ENCODE measurements at regions not wholly inside any gene's neighbourhood (a gene's known extent, or its start where the extent isn't known, plus 50 kb on each side); places are given as distances from the start of the nearest gene placed in this dataset.

DNA sequence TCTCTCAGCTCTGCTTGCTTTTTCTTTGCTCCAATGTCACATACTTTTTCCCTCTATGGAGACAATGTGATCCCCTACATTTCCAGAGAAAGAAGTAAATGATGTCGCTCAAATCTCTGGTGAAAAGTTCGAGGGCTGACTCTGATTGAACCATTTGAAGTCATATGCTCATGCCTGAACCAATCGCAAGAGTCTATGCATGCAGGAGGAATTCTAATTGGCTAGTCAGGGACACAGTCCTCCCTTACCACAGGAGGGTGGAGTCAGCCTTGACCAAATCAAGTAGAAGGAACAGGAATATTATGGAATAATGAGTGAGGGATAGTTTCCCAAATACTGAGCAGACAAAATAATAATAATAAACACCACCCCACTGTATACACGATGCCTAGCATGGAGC lies 96.8 kb downstream of the PRLHR start:
- Histone ChIP-seq H3K4ac (ENCODE audit: low read depth, low read length) (no peak overlapping the region), H3K27me3 (ENCODE audit: insufficient read depth, low read length) (no peaks in the 10 kb centered on the region), H4K91ac (ENCODE audit: insufficient read length, low read depth, low read length) (no peak overlapping the region), H3K79me2 (ENCODE audit: insufficient read depth, low read length) (no peaks in the 10 kb centered on the region), H3K18ac (ENCODE audit: insufficient read length, low read depth, low read length) (no peak overlapping the region), H3K23me2 (ENCODE audit: insufficient read length, low read depth, low read length, poor library complexity, severe bottlenecking) (no peaks in the 10 kb centered on the region), H3T11ph (ENCODE audit: low read length) (no peak overlapping the region), H2BK12ac (ENCODE audit: insufficient read length, low read depth, low read length) (no peak overlapping the region), H4K5ac (ENCODE audit: insufficient read length, low read depth, low read length) (no peak overlapping the region), H3K56ac (ENCODE audit: insufficient read length, low read depth, low read length) (no peak overlapping the region), H3K9me3 (ENCODE audit: control insufficient read depth, low read depth, low read length) (no peaks in the 10 kb centered on the region), H3K4me2 (ENCODE audit: insufficient read depth, insufficient read length, low read length) (no peak overlapping the region), H2BK120ac (ENCODE audit: low read depth, low read length, poor library complexity, severe bottlenecking) (no peak overlapping the region), H4K20me1 (ENCODE audit: control insufficient read depth, insufficient read depth, insufficient read length) (no peaks in the 10 kb centered on the region), H2AK5ac (ENCODE audit: insufficient read length, low read length) (no peak overlapping the region), H3K14ac (ENCODE audit: insufficient read depth, low read length) (no peak overlapping the region), H2BK15ac (ENCODE audit: low read depth, low read length) (no peak overlapping the region), H4K8ac (replicated peaks; ENCODE audit: insufficient read length, low read depth, low read length) (no peak overlapping the region), H2AFZ (ENCODE audit: low read length) (no peak overlapping the region), H3K4me1 (ENCODE audit: insufficient read depth, low read length) (no peaks in the 10 kb centered on the region), H3K9ac (ENCODE audit: extremely low read depth, insufficient read length, low read length) (no peak overlapping the region), H3K23ac (ENCODE audit: insufficient read length, low read depth, low read length) (no peak overlapping the region), H3K79me1 (ENCODE audit: insufficient read depth, low read depth, low read length, poor library complexity, severe bottlenecking) (no peaks in the 10 kb centered on the region), H2BK20ac (ENCODE audit: low read depth, low read length, poor library complexity, severe bottlenecking) (no peak overlapping the region), H2BK5ac (ENCODE audit: insufficient read length, low read length) (no peak overlapping the region), H3K27ac (ENCODE audit: insufficient read length, low read depth, low read length) (no peak overlapping the region)
- H3K36me3 Mint-ChIP-seq (ENCODE audit: insufficient read depth in 1 of 3, low read depth in 3 of 3): no peaks in the 10 kb centered on the region
- WGBS (ENCODE audit: extremely low coverage, insufficient read length, low lambda C conversion rate): no CpG with 5 or more reads among the region's 4 CpGs
- no peak for DNase-seq
- no peak overlapping the region for H3K27ac Mint-ChIP-seq
- H3K4me1 Mint-ChIP-seq: peaks cover 4 to 10% of the 10 kb centered on the region in 2 experiments; a peak in 3 of 4 replicates
- H3K9me3 Mint-ChIP-seq: no peaks in the 10 kb centered on the region
- no peak overlapping the region for H3K4me3 Mint-ChIP-seq
- TF ChIP-seq, protein P1, sequence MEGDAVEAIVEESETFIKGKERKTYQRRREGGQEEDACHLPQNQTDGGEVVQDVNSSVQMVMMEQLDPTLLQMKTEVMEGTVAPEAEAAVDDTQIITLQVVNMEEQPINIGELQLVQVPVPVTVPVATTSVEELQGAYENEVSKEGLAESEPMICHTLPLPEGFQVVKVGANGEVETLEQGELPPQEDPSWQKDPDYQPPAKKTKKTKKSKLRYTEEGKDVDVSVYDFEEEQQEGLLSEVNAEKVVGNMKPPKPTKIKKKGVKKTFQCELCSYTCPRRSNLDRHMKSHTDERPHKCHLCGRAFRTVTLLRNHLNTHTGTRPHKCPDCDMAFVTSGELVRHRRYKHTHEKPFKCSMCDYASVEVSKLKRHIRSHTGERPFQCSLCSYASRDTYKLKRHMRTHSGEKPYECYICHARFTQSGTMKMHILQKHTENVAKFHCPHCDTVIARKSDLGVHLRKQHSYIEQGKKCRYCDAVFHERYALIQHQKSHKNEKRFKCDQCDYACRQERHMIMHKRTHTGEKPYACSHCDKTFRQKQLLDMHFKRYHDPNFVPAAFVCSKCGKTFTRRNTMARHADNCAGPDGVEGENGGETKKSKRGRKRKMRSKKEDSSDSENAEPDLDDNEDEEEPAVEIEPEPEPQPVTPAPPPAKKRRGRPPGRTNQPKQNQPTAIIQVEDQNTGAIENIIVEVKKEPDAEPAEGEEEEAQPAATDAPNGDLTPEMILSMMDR (conservative IDR thresholded peaks at IDR 0.05): no peak
- H3K27me3 Mint-ChIP-seq (ENCODE audit: low read depth): peaks cover 3% of the 10 kb centered on the region; the same call in 1 of the 2 replicates
